ENCODE measurements at regions not wholly inside any gene's neighbourhood (a gene's known extent, or its start where the extent isn't known, plus 50 kb on each side); places are given as distances from the start of the nearest gene placed in this dataset.

DNA sequence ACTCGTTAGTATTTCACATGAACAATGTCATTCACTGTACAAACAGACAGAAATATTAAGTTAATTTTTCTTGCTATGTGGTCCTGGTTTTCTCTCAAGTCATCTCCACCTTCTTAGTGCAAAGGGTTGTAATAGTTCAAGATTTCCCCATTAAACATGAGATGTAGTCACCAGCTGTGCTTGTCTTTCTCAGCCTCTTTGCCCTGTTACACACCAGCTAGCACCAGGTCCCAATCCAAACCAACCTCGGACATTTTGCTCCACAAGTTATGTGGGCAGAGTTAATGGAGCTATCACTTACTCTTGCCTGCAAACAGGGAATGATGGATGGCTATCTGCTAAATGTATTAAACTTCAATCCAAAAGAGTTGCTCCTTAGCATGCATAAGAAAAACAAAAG lies 328.1 kb downstream of the TLE1 start:
- Histone ChIP-seq H3K4me2 (ENCODE audit: control insufficient read depth, insufficient read depth) (no peak overlapping the region), H3K4me3 (no peak overlapping the region), H3K9me3 (replicated peaks; ENCODE audit: control insufficient read depth, insufficient read depth, low read length) (no peaks in the 10 kb centered on the region), H3K27ac (ENCODE audit: control insufficient read depth, insufficient read depth) (no peak overlapping the region), H4K20me1 (ENCODE audit: control insufficient read depth, insufficient read depth) (no peaks in the 10 kb centered on the region), H2AFZ (ENCODE audit: control insufficient read depth, low read depth, low read length) (no peak overlapping the region), H3K4me1 (ENCODE audit: control insufficient read depth, insufficient read depth, low read length) (no peaks in the 10 kb centered on the region), H3K27me3 (replicated peaks in 1 of 2; ENCODE audit: control insufficient read depth in 2 of 2, insufficient read depth in 2 of 2, low read length in 1 of 2) (no peaks in the 10 kb centered on the region), H3K36me3 (ENCODE audit: control insufficient read depth in 2 of 2, insufficient read depth in 2 of 2, low read length in 1 of 2) (no peaks in the 10 kb centered on the region), H3K79me2 (ENCODE audit: control insufficient read depth, insufficient read depth, low read length) (no peaks in the 10 kb centered on the region), H3K9ac (ENCODE audit: control insufficient read depth, insufficient read depth, low read length) (no peak overlapping the region)
- BruUV-seq (replicated peaks): no TSS peak
- 16% methylated on average over 2 of the region's 2 CpGs for WGBS (ENCODE audit: insufficient coverage, insufficient replicate concordance, low lambda C conversion rate, missing lambda C conversion rate)
- CTCF ChIA-PET: no interaction called here
- POLR2A ChIA-PET: no interaction called here
- intact Hi-C loops (cut with micrococcal nuclease; ENCODE audit: unreplicated experiment): no loop called here
- DNase-seq (ENCODE audit: low read depth, low spot score) (no peak), FAIRE-seq (no peak), ATAC-seq (no peak)
- SMC1A ChIA-PET (ENCODE audit: uncharacterized antibody, unreplicated experiment): no interaction called here
- RAD21 ChIA-PET (ENCODE audit: unreplicated experiment): no interaction called here
- in situ Hi-C loops (cut with MboI): no loop called here
- TF ChIP-seq HSF1 (IDR thresholded peaks at IDR 0.05; ENCODE audit: low read depth, low read length): no peak
- no peak for TF ChIP-seq NRF1 (conservative IDR thresholded peaks at IDR 0.05; ENCODE audit: low read depth, low read length)
- no peak for TF ChIP-seq CTCF (IDR thresholded peaks at IDR 0.05 in 2 of 3, conservative IDR thresholded peaks at IDR 0.05 in 1 of 3; ENCODE audit: control insufficient read depth in 2 of 3, extremely low read depth in 1 of 3, insufficient read depth in 1 of 3, low read depth in 3 of 3, low read length in 3 of 3)
- no peak for TF ChIP-seq KAT2A (conservative IDR thresholded peaks at IDR 0.05; ENCODE audit: control insufficient read depth, low read depth, low read length)
- TF ChIP-seq, protein P1, sequence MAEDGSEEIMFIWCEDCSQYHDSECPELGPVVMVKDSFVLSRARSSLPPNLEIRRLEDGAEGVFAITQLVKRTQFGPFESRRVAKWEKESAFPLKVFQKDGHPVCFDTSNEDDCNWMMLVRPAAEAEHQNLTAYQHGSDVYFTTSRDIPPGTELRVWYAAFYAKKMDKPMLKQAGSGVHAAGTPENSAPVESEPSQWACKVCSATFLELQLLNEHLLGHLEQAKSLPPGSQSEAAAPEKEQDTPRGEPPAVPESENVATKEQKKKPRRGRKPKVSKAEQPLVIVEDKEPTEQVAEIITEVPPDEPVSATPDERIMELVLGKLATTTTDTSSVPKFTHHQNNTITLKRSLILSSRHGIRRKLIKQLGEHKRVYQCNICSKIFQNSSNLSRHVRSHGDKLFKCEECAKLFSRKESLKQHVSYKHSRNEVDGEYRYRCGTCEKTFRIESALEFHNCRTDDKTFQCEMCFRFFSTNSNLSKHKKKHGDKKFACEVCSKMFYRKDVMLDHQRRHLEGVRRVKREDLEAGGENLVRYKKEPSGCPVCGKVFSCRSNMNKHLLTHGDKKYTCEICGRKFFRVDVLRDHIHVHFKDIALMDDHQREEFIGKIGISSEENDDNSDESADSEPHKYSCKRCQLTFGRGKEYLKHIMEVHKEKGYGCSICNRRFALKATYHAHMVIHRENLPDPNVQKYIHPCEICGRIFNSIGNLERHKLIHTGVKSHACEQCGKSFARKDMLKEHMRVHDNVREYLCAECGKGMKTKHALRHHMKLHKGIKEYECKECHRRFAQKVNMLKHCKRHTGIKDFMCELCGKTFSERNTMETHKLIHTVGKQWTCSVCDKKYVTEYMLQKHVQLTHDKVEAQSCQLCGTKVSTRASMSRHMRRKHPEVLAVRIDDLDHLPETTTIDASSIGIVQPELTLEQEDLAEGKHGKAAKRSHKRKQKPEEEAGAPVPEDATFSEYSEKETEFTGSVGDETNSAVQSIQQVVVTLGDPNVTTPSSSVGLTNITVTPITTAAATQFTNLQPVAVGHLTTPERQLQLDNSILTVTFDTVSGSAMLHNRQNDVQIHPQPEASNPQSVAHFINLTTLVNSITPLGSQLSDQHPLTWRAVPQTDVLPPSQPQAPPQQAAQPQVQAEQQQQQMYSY (CRISPR knock-in tag; IDR thresholded peaks at IDR 0.05): no peak
- no peak for TF ChIP-seq SRF (IDR thresholded peaks at IDR 0.05; ENCODE audit: low read depth in 2 of 2, low read length in 2 of 2)
- TF ChIP-seq NR2C1 (IDR thresholded peaks at IDR 0.05): no peak
- TF ChIP-seq STAT1 (conservative IDR thresholded peaks at IDR 0.05): no peak
- no peak for TF ChIP-seq HCFC1 (IDR thresholded peaks at IDR 0.05; ENCODE audit: low read length)
- TF ChIP-seq TCF12 (IDR thresholded peaks at IDR 0.05; ENCODE audit: low read depth, low read length): no peak
- no peak for TF ChIP-seq IKZF1 (conservative IDR thresholded peaks at IDR 0.05)
- TF ChIP-seq, protein P2, sequence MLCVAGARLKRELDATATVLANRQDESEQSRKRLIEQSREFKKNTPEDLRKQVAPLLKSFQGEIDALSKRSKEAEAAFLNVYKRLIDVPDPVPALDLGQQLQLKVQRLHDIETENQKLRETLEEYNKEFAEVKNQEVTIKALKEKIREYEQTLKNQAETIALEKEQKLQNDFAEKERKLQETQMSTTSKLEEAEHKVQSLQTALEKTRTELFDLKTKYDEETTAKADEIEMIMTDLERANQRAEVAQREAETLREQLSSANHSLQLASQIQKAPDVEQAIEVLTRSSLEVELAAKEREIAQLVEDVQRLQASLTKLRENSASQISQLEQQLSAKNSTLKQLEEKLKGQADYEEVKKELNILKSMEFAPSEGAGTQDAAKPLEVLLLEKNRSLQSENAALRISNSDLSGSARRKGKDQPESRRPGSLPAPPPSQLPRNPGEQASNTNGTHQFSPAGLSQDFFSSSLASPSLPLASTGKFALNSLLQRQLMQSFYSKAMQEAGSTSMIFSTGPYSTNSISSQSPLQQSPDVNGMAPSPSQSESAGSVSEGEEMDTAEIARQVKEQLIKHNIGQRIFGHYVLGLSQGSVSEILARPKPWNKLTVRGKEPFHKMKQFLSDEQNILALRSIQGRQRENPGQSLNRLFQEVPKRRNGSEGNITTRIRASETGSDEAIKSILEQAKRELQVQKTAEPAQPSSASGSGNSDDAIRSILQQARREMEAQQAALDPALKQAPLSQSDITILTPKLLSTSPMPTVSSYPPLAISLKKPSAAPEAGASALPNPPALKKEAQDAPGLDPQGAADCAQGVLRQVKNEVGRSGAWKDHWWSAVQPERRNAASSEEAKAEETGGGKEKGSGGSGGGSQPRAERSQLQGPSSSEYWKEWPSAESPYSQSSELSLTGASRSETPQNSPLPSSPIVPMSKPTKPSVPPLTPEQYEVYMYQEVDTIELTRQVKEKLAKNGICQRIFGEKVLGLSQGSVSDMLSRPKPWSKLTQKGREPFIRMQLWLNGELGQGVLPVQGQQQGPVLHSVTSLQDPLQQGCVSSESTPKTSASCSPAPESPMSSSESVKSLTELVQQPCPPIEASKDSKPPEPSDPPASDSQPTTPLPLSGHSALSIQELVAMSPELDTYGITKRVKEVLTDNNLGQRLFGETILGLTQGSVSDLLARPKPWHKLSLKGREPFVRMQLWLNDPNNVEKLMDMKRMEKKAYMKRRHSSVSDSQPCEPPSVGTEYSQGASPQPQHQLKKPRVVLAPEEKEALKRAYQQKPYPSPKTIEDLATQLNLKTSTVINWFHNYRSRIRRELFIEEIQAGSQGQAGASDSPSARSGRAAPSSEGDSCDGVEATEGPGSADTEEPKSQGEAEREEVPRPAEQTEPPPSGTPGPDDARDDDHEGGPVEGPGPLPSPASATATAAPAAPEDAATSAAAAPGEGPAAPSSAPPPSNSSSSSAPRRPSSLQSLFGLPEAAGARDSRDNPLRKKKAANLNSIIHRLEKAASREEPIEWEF (IDR thresholded peaks at IDR 0.05; ENCODE audit: insufficient replicate concordance, low read depth, low read length): no peak
- TF ChIP-seq CREB1 (IDR thresholded peaks at IDR 0.05; ENCODE audit: low read depth): no peak

Data from GM12878 (cell line).